ENCODE measurements at regions not wholly inside any gene's neighbourhood (a gene's known extent, or its start where the extent isn't known, plus 50 kb on each side); places are given as distances from the start of the nearest gene placed in this dataset.

DNA sequence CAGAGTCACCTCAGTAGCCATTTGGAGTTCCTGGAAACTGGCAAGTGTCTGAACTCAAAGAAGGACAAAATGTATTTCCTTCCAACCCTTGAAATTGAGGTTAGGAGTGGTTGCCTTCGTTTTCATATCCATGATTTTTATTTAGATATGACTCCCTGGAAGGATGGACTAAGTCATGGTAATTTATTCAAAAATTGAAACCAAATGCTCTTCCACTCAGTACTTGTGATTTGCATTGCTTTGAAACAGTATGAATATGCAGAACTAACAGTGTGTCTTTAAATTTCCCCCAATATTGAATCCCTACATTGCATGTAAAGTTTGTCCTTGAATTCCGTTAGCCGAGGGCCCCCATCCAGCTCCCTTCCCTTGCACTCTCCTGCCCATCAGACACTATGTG is 112.1 kb upstream of the DNAH14 start:
- TF ChIP-seq, protein P1, sequence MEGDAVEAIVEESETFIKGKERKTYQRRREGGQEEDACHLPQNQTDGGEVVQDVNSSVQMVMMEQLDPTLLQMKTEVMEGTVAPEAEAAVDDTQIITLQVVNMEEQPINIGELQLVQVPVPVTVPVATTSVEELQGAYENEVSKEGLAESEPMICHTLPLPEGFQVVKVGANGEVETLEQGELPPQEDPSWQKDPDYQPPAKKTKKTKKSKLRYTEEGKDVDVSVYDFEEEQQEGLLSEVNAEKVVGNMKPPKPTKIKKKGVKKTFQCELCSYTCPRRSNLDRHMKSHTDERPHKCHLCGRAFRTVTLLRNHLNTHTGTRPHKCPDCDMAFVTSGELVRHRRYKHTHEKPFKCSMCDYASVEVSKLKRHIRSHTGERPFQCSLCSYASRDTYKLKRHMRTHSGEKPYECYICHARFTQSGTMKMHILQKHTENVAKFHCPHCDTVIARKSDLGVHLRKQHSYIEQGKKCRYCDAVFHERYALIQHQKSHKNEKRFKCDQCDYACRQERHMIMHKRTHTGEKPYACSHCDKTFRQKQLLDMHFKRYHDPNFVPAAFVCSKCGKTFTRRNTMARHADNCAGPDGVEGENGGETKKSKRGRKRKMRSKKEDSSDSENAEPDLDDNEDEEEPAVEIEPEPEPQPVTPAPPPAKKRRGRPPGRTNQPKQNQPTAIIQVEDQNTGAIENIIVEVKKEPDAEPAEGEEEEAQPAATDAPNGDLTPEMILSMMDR (conservative IDR thresholded peaks at IDR 0.05 in 1 of 2, IDR thresholded peaks at IDR 0.05 in 1 of 2; ENCODE audit: low read depth in 1 of 2, low read length in 2 of 2) = no peak
- no peak for TF ChIP-seq EZH2 (IDR thresholded peaks at IDR 0.05; ENCODE audit: low read length, missing control alignments)

All from fibroblast of lung (primary cell).